CD14-positive monocyte (primary cell): ENCODE measurements at regions not wholly inside any gene's neighbourhood (a gene's known extent, or its start where the extent isn't known, plus 50 kb on each side); places are given as distances from the start of the nearest gene placed in this dataset.
"Not testable (repeated sequence)": the region's sequence is repeated elsewhere in the genome, so short reads cannot be mapped to it uniquely, and the experiment has no call there.

ENCODE experiments used
- DNase-seq, 3 donors: peaks; one replicate each; pipeline ENCODE4 v3.0.0-alpha.2; 2011 to 2022
- H2AFZ ChIP-seq: 2 replicates; pipeline ENCODE4 v1.6.0; 2012; ENCODE audit warnings: mild to moderate bottlenecking, low read depth, low read length, inconsistent platforms; ENCODE audit not compliant: insufficient read depth, poor library complexity, severe bottlenecking
- H3K27ac ChIP-seq, 2 donors: 1 replicate in 1 of 2; 2 replicates in 1 of 2; pipeline ENCODE4 v1.5.1; 2012 to 2013; ENCODE audit warnings: low read length in 2 of 2, control low read depth in 1 of 2, inconsistent platforms in 1 of 2, low read depth in 1 of 2, mild to moderate bottlenecking in 1 of 2
- H3K27me3 ChIP-seq, 2 donors: one replicate each; pipeline versions ENCODE4 v1.6.0 to v1.6.1; 2011 to 2013; ENCODE audit warnings: low read length in 2 of 2; ENCODE audit not compliant: control insufficient read depth in 2 of 2, insufficient read depth in 2 of 2
- H3K36me3 ChIP-seq, 2 donors: replicated peaks in 1 of 2; 1 replicate in 1 of 2; 2 replicates in 1 of 2; pipeline versions ENCODE4 v1.5.1 to v1.6.1; 2012 to 2013; ENCODE audit warnings: low read length in 2 of 2, control low read depth in 1 of 2, inconsistent platforms in 1 of 2, mild to moderate bottlenecking in 1 of 2; ENCODE audit not compliant: insufficient read depth in 2 of 2, control insufficient read depth in 1 of 2
- H3K4me1 ChIP-seq, 2 donors: 1 replicate in 1 of 2; 2 replicates in 1 of 2; pipeline versions ENCODE4 v1.5.1 to v1.6.1; 2012 to 2013; ENCODE audit warnings: low read length in 2 of 2, control low read depth in 1 of 2, inconsistent platforms in 1 of 2, mild to moderate bottlenecking in 1 of 2, moderate library complexity in 1 of 2; ENCODE audit not compliant: insufficient read depth in 2 of 2, control insufficient read depth in 1 of 2
- H3K4me2 ChIP-seq: replicated peaks from 2 replicates; pipeline ENCODE3; 2012; ENCODE audit warnings: low read length, moderate library complexity, mild to moderate bottlenecking; ENCODE audit not compliant: poor library complexity, severe bottlenecking; ENCODE audit errors: extremely low read depth
- H3K4me3 ChIP-seq, 3 experiments: fragments of 200-600 bp in 1 of 3; sonication (generic) in 1 of 3; replicated peaks in 1 of 3; 1 replicate in 2 of 3; 2 replicates in 1 of 3; pipeline ENCODE4 v1.5.1; 2011 to 2013; ENCODE audit warnings: low read length in 3 of 3, mild to moderate bottlenecking in 3 of 3, control low read depth in 2 of 3, low read depth in 2 of 3, inconsistent platforms in 1 of 3, moderate library complexity in 1 of 3
- H3K79me2 ChIP-seq: 2 replicates; pipeline ENCODE4 v1.6.0; 2012; ENCODE audit warnings: mild to moderate bottlenecking, control low read depth, inconsistent platforms, low read length, moderate library complexity; ENCODE audit not compliant: insufficient read depth
- H3K9ac ChIP-seq: 2 replicates; pipeline ENCODE4 v1.6.0; 2017; ENCODE audit warnings: low read length, mild to moderate bottlenecking; ENCODE audit not compliant: insufficient read depth, poor library complexity, severe bottlenecking
- H3K9me3 ChIP-seq, 2 donors: replicated peaks in 1 of 2; 1 replicate in 1 of 2; 2 replicates in 1 of 2; pipeline versions ENCODE4 v1.5.1 to v1.6.1; 2012 to 2013; ENCODE audit warnings: low read length in 2 of 2, control low read depth in 1 of 2; ENCODE audit not compliant: control insufficient read depth in 1 of 2, insufficient read depth in 1 of 2
- H4K20me1 ChIP-seq: 2 replicates; pipeline ENCODE4 v1.6.0; 2012; ENCODE audit warnings: mild to moderate bottlenecking, low read length, control low read depth, moderate library complexity; ENCODE audit not compliant: insufficient read depth
- H3K27ac Mint-ChIP-seq, 7 donors: one replicate each; pipeline ENCODE4 v1.8.0; 2020; ENCODE audit warnings: mild to moderate bottlenecking in 7 of 7, mixed read lengths in 7 of 7, moderate library complexity in 6 of 7, inconsistent platforms in 2 of 7
- H3K27me3 Mint-ChIP-seq, 3 donors: one replicate each; pipeline ENCODE4 v1.8.0; 2021 to 2022; ENCODE audit warnings: low read depth in 3 of 3, mild to moderate bottlenecking in 3 of 3, mixed read lengths in 3 of 3, moderate library complexity in 3 of 3, inconsistent platforms in 1 of 3
- H3K36me3 Mint-ChIP-seq, 2 donors: one replicate each; pipeline ENCODE4 v1.8.0; 2020; ENCODE audit warnings: mixed read lengths in 2 of 2, inconsistent platforms in 1 of 2, mild to moderate bottlenecking in 1 of 2
- H3K4me1 Mint-ChIP-seq: one replicate; pipeline ENCODE4 v1.8.0; 2020; ENCODE audit warnings: mild to moderate bottlenecking, mixed read lengths
- H3K4me3 Mint-ChIP-seq, 2 donors: one replicate each; pipeline ENCODE4 v1.8.0; 2020; ENCODE audit warnings: mild to moderate bottlenecking in 2 of 2, mixed read lengths in 2 of 2, moderate library complexity in 1 of 2
- H3K9me3 Mint-ChIP-seq, 7 donors: one replicate each; pipeline ENCODE4 v1.8.0; 2020 to 2022; ENCODE audit warnings: mixed read lengths in 7 of 7, mild to moderate bottlenecking in 6 of 7, moderate library complexity in 6 of 7, inconsistent platforms in 2 of 7
- WGBS: methylation state at CpG from one replicate; pipeline ENCODE4 v1.1.5; 2013; ENCODE audit warnings: missing lambda C conversion rate; ENCODE audit not compliant: insufficient coverage; 5-methylcytosine and 5-hydroxymethylcytosine counted together
- intact Hi-C, 2 donors: fragments of 100-400 bp; cut with micrococcal nuclease; formaldehyde crosslinking; loops; one replicate each; pipeline versions ENCODE4 v1.15.0 to v1.15.1; 2023
- TF ChIP-seq, protein P1 (sequence below): fragments of 200-600 bp; IDR thresholded peaks from one replicate; pipeline ENCODE4 v1.8.0; 2022; ENCODE audit warnings: antibody characterized with exemption, mild to moderate bottlenecking

- no peak overlapping the region for H3K4me2 ChIP-seq
- peaks cover 0 to 7% (median 3%) of the 10 kb centered on the region in 7 donors for H3K9me3 Mint-ChIP-seq
- no peaks in the 10 kb centered on the region for H3K4me1 ChIP-seq
- no peaks in the 10 kb centered on the region for H3K9me3 ChIP-seq
- no peaks in the 10 kb centered on the region for H3K27me3 ChIP-seq
- no peak overlapping the region for H3K27ac Mint-ChIP-seq
- H3K27ac ChIP-seq: no peak overlapping the region
- H3K9ac ChIP-seq: no peak overlapping the region
- H3K27me3 Mint-ChIP-seq: no peaks in the 10 kb centered on the region
- no peaks in the 10 kb centered on the region for H4K20me1 ChIP-seq
- H3K4me3 ChIP-seq: no peak overlapping the region
- intact Hi-C loops: no loop called here
- H3K4me1 Mint-ChIP-seq: no peaks in the 10 kb centered on the region
- no peaks in the 10 kb centered on the region for H3K79me2 ChIP-seq
- DNase-seq: no peak
- no CpG with 5 or more reads among the region's 3 CpGs for WGBS
- H3K4me3 Mint-ChIP-seq: no peak overlapping the region
- TF ChIP-seq, protein P1, sequence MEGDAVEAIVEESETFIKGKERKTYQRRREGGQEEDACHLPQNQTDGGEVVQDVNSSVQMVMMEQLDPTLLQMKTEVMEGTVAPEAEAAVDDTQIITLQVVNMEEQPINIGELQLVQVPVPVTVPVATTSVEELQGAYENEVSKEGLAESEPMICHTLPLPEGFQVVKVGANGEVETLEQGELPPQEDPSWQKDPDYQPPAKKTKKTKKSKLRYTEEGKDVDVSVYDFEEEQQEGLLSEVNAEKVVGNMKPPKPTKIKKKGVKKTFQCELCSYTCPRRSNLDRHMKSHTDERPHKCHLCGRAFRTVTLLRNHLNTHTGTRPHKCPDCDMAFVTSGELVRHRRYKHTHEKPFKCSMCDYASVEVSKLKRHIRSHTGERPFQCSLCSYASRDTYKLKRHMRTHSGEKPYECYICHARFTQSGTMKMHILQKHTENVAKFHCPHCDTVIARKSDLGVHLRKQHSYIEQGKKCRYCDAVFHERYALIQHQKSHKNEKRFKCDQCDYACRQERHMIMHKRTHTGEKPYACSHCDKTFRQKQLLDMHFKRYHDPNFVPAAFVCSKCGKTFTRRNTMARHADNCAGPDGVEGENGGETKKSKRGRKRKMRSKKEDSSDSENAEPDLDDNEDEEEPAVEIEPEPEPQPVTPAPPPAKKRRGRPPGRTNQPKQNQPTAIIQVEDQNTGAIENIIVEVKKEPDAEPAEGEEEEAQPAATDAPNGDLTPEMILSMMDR: no peak
- no peaks in the 10 kb centered on the region for H3K36me3 ChIP-seq
- no peaks in the 10 kb centered on the region for H3K36me3 Mint-ChIP-seq
- no peak overlapping the region for H2AFZ ChIP-seq
Measured at GRCh38 chr2:145789636-145790035, 1269.7 kb upstream of the ZEB2 start.

GRCh38 chr2:145787597-145788361 lies 1267.9 kb upstream of the ZEB2 start:
- H3K36me3 Mint-ChIP-seq, H3K27ac ChIP-seq, intact Hi-C loops, H4K20me1 ChIP-seq, H3K4me1 Mint-ChIP-seq, H3K4me3 ChIP-seq, H3K9ac ChIP-seq, DNase-seq, H3K27ac Mint-ChIP-seq, H3K27me3 Mint-ChIP-seq, H3K4me1 ChIP-seq, H2AFZ ChIP-seq, H3K9me3 Mint-ChIP-seq, H3K9me3 ChIP-seq, H3K4me3 Mint-ChIP-seq, H3K36me3 ChIP-seq, H3K27me3 ChIP-seq, H3K79me2 ChIP-seq, H3K4me2 ChIP-seq: not testable (repeated sequence)
- WGBS: no CpG with 5 or more reads among the region's 6 CpGs

- H3K9me3 Mint-ChIP-seq: peaks cover 2 to 17% (median 7%) of the 10 kb centered on the region in 7 donors
- H3K4me1 ChIP-seq, H3K27ac Mint-ChIP-seq, H3K9me3 ChIP-seq, H3K4me3 ChIP-seq, H4K20me1 ChIP-seq, H3K27me3 ChIP-seq, H2AFZ ChIP-seq, DNase-seq, H3K36me3 ChIP-seq, intact Hi-C loops, H3K27ac ChIP-seq, H3K4me2 ChIP-seq, H3K4me1 Mint-ChIP-seq, H3K4me3 Mint-ChIP-seq, H3K9ac ChIP-seq, H3K27me3 Mint-ChIP-seq, H3K36me3 Mint-ChIP-seq, H3K79me2 ChIP-seq: not testable (repeated sequence)
- WGBS: 97% methylated on average over 5 of the region's 5 CpGs
Measured at GRCh38 chr2:145782607-145783006, 1262.7 kb upstream of the ZEB2 start.
